GM18861 (cell line): ENCODE measurements at regions not wholly inside any gene's neighbourhood (a gene's known extent, or its start where the extent isn't known, plus 50 kb on each side); places are given as distances from the start of the nearest gene placed in this dataset.

Experiments used
- ATAC-seq: cut with Tn5 transposase; IDR thresholded peaks from one replicate; pipeline ENCODE4 v1.9.1; 2021; ENCODE audit not compliant: unreplicated experiment

DNA sequence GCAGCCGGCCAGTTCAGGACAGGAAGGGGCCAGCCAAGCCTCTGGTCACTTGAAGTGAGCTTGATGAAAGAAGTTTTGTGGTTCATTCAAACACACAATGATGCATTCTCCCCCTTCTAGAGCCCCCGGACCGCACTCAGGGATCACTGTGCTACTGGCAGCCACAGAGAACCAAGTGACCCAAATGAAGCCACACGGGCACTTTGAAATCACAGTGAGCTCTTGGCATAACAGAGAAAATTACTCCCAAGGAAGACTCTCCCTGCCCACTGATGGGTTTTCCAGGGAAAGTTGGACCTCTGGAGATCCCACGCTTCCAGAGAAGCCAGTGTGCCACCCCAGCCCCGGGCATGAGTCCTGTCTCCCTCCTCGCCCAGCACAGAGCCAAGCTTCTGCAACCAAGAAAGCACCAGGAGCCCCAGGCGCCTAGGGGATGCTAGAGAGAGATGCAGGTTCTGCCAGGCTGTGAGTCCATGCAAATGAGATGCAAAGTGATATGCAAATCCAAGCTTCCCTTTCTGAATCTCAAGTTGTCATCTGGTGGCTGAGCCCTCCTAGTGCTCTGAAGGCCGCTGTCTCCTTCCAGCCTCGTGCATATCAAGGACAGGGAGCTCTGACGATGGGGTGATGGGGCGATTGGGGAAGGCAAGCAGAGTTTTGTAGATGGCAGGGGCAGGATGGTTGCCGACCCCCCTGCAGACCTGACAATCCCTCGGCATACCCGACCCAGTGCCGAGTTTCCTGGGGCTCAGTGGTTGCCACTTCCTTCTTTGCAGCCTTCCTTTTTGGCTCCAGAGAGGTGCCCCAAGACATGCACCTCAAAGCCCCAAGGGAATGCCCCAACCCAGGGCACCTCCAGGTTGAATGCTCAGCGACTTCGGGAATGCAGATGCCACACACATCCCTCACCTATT is 59.7 kb upstream of the TNRC6C start:
- ATAC-seq, result no peak

DNA sequence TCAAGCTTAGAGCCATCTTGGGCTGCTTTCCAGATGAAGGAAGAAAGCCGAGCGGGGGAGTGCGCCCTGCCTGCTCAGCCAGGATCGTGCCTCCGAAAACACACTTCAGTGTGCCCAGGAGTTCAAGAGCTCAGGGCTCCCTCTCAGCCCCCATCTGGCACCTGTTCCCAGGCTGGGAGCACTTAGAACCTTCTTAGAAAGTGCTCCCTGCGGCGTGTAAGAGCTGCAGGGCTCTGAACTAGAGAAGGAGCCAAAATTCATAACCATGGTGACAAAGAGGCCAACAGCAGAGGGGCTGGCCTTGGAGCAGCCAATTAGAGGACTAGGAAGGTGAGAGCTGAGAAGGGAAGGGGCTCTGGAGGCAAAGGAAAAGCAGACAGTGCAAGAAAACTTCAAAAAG is 59.0 kb upstream of the TNRC6C start:
- ATAC-seq, result no peak

DNA sequence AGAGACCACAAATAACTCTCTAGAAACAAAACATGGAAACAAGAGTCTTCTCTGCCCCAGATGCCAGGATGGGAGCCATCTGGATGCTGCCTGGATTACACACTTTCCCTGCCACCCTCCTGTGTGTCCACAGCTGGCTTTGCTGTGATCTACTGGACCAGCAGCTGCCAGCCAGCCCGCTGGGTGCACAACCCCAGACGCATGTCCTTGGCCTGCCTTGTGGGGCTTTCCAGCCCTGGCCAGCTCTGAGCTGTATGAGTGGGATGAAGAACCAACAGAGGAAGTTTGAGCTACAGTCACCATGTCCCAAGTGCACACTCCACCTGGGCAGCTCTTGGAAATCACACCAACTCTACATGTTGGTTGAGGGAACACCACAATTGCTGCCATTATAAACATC is 57.0 kb upstream of the TNRC6C start:
- no peak for ATAC-seq

DNA sequence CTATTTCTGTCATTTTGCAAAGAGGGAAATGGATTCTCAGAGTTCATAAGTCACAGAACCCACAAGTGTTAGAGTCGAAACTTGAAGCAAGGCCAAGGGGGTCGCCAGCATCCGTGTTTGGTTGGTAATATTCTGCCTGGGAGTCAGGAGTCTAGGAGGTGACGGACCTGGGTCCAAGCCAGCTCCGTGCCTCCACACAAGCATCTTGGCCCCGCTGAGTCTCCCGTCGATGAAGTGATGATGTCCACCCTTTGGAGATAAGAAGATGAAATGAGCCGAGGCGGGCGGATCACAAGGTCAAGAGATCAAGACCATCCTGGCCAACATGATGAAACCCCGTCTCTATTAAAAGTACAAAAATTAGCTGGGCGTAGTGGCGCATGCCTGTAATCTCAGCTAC is 53.2 kb upstream of the TNRC6C start:
- ATAC-seq, result no peak

DNA sequence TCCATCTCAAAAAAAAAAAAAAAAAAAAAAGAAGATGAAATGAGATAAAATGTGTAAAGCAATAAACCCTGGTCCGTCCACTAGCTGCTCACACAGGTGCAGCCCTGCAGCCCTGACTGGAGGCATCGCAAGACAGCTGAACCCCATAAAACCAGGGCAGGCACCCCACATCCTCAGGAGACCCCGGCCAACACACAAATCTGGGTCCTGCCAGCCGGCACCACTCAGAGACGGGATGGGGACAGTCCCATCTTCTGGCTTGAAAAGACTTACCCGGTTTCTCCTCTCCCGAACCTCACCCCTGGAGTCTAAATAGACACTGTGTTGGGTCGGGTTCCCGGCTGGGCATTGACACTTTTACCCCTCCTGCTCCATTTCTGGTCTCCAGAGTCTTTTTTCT is 52.7 kb upstream of the TNRC6C start:
- ATAC-seq, result no peak

DNA sequence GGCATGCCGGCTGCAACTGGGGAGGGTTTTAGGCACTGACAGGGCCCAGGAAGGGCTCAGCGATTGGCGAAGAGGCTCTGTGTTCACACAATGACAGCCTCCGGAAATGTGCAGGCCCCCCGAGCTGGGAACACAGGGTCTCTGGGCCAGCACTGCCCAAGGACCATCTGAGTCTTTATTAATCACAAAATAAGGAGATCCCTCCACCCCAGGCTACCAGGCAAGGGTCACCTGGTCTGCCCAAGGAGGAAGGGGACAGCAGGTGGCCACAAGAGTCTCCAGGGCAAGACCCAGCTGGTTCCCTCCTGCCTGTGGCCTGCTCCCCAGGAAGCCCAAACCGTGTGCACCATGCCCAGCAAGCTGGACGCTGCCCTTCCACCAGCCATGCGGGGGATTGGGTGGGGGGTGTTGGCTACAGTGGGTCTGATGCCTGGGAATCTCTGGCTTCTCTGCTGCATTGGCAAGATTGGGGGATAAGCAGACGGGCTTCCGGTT is 52.1 kb upstream of the TNRC6C start:
- no peak for ATAC-seq

DNA sequence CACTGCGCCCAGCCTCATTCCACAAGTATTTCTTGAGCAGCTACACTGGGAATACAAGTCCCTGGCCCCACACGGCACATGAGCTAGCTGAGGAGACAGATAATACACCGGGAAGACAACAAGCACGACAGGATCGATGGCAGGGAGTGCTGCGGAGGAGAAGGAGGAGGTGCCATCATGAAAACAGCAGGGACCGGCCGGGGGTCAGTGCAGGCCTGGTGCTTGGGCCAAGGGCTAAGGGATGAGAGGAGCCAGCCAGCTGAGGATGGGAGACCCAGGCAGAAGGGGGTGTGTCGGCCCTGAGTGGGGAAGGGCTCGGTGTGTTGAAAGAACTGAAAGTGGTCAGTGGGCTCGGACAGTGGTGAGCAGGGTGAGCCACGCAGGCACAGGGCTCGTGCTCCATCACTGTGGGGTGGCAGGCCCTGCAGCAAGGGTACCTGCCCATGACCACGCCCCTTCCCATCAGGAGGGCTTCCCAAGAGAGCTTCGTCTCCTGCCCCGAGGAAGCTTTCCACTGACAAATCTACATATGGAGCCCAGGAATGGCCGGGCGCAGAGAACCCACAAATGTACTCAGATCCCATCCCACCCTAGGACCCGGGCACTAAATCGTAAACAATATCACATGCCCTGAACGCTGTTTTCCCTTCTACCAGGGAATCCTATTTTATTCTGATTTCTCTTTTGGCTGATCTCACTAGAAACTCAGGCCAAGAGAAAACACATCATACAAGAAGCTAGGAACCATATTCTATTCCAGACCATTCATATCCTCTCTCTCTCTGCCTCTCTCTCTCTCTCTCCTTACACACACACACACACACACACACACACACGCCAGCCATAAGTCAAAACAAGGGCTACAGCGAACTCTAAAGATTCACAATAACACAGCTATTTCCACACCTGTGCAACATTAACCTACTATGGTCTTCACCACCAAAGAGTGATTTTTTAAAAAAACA is 50.7 kb upstream of the TNRC6C start:
- no peak for ATAC-seq

DNA sequence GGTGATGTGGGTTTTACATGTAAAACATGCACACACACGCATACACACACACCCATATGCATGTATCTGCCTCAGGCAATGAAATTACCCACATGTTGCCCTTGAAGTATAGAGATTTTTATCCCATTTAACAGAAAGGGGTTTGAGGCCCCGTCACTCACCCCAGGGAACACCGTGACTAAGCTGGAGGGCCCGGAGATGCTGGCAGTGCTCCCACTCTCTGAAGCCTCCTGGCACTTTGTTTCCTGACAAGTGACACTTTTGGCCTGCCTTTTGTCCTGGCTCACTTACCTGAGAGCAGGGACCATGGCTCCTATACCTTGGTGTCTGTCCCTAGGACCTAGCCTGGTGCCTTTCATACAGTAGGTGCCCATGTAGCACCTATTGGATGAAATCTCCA is 50.0 kb upstream of the TNRC6C start:
- ATAC-seq, result no peak
